ENCODE measurements at regions not wholly inside any gene's neighbourhood (a gene's known extent, or its start where the extent isn't known, plus 50 kb on each side); places are given as distances from the start of the nearest gene placed in this dataset.
A peak's percentile ranks its signal among the peaks of the same experiment; 100 is the strongest.

- no peak overlapping the region for H3K27ac ChIP-seq (ENCODE audit: insufficient read length, low read depth, low read length)
- H3K23me2 ChIP-seq (ENCODE audit: insufficient read length, low read depth, low read length, poor library complexity, severe bottlenecking) = no peaks in the 10 kb centered on the region
- no peaks in the 10 kb centered on the region for H3K9me3 ChIP-seq (ENCODE audit: control insufficient read depth, low read depth, low read length)
- H4K20me1 ChIP-seq (ENCODE audit: control insufficient read depth, insufficient read depth, insufficient read length) = no peaks in the 10 kb centered on the region
- Mint-ChIP-seq H3K4me3 (no peak overlapping the region), H3K27ac (0 out of 7 replicates have a peak overlapping the region, but pooled peaks of 1 of the 3 experiments have one; percentile 20), H3K9me3 (no peaks in the 10 kb centered on the region), H3K27me3 (ENCODE audit: low read depth) (no peaks in the 10 kb centered on the region), H3K36me3 (ENCODE audit: insufficient read depth in 1 of 3, low read depth in 3 of 3) (no peaks in the 10 kb centered on the region), H3K4me1 (peaks cover 11 to 14% of the 10 kb centered on the region in 2 experiments)
- H3K79me1 ChIP-seq (ENCODE audit: insufficient read depth, low read depth, low read length, poor library complexity, severe bottlenecking) = no peaks in the 10 kb centered on the region
- H2AK5ac ChIP-seq (ENCODE audit: insufficient read length, low read length) = no peak overlapping the region
- no peak overlapping the region for H3K18ac ChIP-seq (ENCODE audit: insufficient read length, low read depth, low read length)
- no peaks in the 10 kb centered on the region for H3K4me1 ChIP-seq (ENCODE audit: insufficient read depth, low read length)
- H3K23ac ChIP-seq (ENCODE audit: insufficient read length, low read depth, low read length) = no peak overlapping the region
- no peak for TF ChIP-seq CTCF (conservative IDR thresholded peaks at IDR 0.05)
- H4K5ac ChIP-seq (ENCODE audit: insufficient read length, low read depth, low read length) = no peak overlapping the region
- H2BK5ac ChIP-seq (ENCODE audit: insufficient read length, low read length) = no peak overlapping the region
- no peak overlapping the region for H3T11ph ChIP-seq (ENCODE audit: low read length)
- no peak overlapping the region for H3K9ac ChIP-seq (ENCODE audit: extremely low read depth, insufficient read length, low read length)
- no peak overlapping the region for H3K56ac ChIP-seq (ENCODE audit: insufficient read length, low read depth, low read length)
- no peak overlapping the region for H3K4ac ChIP-seq (ENCODE audit: low read depth, low read length)
- H3K79me2 ChIP-seq (ENCODE audit: insufficient read depth, low read length) = no peaks in the 10 kb centered on the region
- H3K27me3 ChIP-seq (ENCODE audit: insufficient read depth, low read length) = no peaks in the 10 kb centered on the region
- no peak overlapping the region for H2AFZ ChIP-seq (ENCODE audit: low read length)
- no peak overlapping the region for H2BK120ac ChIP-seq (ENCODE audit: low read depth, low read length, poor library complexity, severe bottlenecking)
- no peak overlapping the region for H2BK12ac ChIP-seq (ENCODE audit: insufficient read length, low read depth, low read length)
- H2BK20ac ChIP-seq (ENCODE audit: low read depth, low read length, poor library complexity, severe bottlenecking) = no peak overlapping the region
- H3K4me2 ChIP-seq (ENCODE audit: insufficient read depth, insufficient read length, low read length) = no peak overlapping the region
- no peak for DNase-seq
- no CpG with 5 or more reads among the region's 2 CpGs for WGBS (ENCODE audit: extremely low coverage, insufficient read length, low lambda C conversion rate)
- no peak overlapping the region for H4K91ac ChIP-seq (ENCODE audit: insufficient read length, low read depth, low read length)
- H2BK15ac ChIP-seq (ENCODE audit: low read depth, low read length) = no peak overlapping the region
- no peak overlapping the region for H4K8ac ChIP-seq (replicated peaks; ENCODE audit: insufficient read length, low read depth, low read length)
- H3K14ac ChIP-seq (ENCODE audit: insufficient read depth, low read length) = no peak overlapping the region
Measured at GRCh38 chr4:100796332-100796731, 278.5 kb upstream of the EMCN start.

All from H9 (cell line).